NCI-H446 (cell line): ENCODE measurements at regions not wholly inside any gene's neighbourhood (a gene's known extent, or its start where the extent isn't known, plus 50 kb on each side); places are given as distances from the start of the nearest gene placed in this dataset.

Source experiments
- DNase-seq, 2 experiments: peaks; one replicate each; lab custom pipeline; 2025; lab: John Stamatoyannopoulos, UW

DNA sequence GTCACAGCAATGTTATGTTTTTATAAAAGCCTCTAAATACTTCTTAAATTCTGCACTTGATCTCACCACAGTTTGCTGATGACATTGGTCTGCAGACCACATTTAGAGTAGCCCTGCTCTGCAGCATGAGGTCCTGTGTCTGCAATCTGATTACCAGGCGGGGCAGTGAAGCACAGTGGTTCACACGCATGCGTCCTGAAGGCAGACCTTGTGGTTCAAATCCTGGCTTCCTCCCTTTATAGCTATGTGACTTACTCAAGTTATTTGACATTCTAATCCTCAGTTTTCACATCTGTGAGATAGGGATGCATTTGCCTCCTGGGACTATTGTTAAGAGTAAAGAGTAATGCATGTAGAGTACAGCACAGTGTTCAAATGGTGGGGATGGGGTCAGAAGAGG is 50.3 kb downstream of the BMAL2 start:
- DNase-seq: no peak

DNA sequence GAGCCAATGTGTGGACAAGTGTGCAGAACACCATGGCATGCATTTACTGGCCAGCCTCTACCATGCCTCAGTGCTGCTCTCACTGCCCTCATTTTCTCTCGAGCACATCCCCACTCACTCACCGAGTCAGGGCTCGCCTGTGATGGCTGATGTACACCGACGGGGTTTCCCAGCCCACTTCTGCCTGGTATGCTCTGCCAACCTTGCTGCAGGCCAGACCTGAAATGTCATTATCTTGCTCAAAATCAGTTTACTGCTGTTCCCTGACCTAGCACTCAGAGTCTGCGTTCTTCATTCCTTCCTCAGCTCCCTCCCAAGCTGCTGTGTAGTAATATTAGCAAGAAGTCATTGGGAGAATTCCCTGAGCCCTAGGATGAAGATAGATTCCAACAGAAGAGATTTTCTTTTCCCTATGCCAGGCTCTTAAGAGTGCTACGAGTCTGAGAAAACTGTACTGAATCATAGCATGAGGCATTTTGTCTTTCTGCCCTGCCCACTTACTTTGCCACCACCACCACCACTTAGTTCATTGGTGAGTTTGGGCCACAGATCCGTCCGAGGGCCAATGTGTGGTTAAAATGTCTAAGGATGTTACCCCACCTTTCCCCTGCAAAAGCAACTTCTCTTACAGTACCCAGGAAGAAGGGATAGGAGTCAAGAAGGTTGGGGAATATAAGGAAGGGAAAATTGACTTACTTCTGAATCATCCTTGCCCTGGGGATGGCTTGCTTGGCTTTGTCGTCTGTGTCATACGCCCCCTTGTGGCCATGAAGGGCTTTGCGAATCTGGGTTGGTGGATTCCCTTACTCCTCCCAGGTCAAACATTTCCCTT is 51.0 kb downstream of the BMAL2 start:
- peak; percentile 36 to 75 for DNase-seq

DNA sequence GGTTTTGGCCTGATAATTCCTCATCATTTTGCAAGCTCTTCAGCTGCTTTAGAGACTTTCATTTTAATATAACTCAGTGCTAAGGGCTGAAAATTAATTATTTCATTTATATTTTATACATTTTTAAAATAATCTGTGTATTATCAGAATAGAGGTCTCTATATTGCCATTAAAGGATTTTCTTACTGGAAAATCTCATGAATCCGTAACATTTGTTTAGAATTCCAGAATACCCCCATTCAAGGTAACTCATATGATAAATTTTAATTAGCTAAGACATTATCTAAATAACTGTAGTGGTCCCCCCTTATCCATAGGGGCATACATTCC is 51.6 kb downstream of the BMAL2 start:
- DNase-seq: no peak

DNA sequence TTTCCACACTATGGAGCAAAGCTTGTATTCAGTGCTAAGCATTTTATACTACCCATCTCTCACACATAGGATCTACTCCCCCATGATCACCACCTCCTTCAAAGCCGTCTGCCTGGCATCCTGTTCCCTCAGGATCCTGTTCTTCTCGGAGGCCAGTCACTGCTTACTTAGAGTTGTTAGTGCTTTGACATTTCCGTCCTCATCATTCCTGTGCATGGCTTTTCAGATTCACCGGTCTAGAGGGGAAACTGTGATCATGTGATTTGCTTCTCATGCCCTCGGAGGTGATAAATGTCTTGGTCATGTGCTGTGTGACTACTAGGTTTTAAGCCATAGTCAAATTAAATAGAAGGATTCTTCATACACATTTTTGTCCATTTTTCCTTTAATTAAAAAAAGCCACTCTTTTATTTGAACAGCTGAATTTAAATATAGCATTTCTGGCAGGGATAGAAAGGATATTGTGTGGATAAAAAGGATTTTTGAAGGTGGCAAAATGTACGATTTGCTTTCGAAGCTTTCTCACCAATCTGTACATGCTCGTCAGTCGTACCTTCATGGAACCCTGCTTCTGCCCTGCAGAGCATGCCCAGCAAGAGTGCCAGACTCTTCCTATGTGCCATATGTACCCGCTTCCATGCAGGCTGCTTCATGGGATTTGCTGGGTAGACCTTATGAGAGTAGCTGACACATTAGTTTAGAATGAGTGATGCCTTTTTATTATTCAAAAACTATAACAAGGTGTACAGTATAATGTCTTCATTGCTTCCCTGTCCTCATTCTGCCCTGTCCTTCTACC is 53.3 kb downstream of the BMAL2 start:
- no peak for DNase-seq

GRCh38 chr12:27387473-27387872 is 54.8 kb downstream of the BMAL2 start:
- no peak for DNase-seq

GRCh38 chr12:27388650-27389049 is 56.0 kb downstream of the BMAL2 start:
- DNase-seq: no peak

GRCh38 chr12:27394676-27395075 is 51.9 kb upstream of the SMCO2 start:
- DNase-seq: no peak

GRCh38 chr12:27396216-27396815 is 50.2 kb upstream of the SMCO2 start:
- DNase-seq: no peak
